Heart left ventricle (tissue), 16 donors: ENCODE measurements at regions not wholly inside any gene's neighbourhood (a gene's known extent, or its start where the extent isn't known, plus 50 kb on each side); places are given as distances from the start of the nearest gene placed in this dataset.

Source experiments
- ATAC-seq, 4 donors: fragments of 200-7000 bp; cut with Tn5 transposase; one replicate each; pipeline ENCODE4 v1.9.1; 2020 to 2022; ENCODE audit warnings: moderate library complexity in 4 of 4, mild to moderate bottlenecking in 3 of 4, moderate number of reproducible peaks in 1 of 4
- DNase-seq, 5 donors: peaks; one replicate each; pipeline ENCODE4 v3.0.0-alpha.2; 2020
- H3K27ac ChIP-seq, 12 donors: fragments of 200-600 bp; sonication (generic) in 4 of 12; one replicate each; pipeline versions ENCODE4 v1.5.0 to v1.8.0; 2016 to 2022; ENCODE audit warnings: mild to moderate bottlenecking in 2 of 12
- H3K27me3 ChIP-seq, 9 donors: fragments of 200-600 bp; sonication (generic) in 2 of 9; one replicate each; pipeline versions ENCODE4 v1.5.1 to v1.8.0; 2016 to 2022; ENCODE audit warnings: mild to moderate bottlenecking in 3 of 9
- H3K36me3 ChIP-seq, 9 donors: fragments of 200-600 bp; sonication (generic) in 2 of 9; one replicate each; pipeline versions ENCODE4 v1.5.0 to v1.8.0; 2018 to 2022; ENCODE audit warnings: mild to moderate bottlenecking in 2 of 9
- H3K4me1 ChIP-seq, 12 donors: fragments of 200-600 bp; sonication (generic) in 4 of 12; one replicate each; pipeline versions ENCODE4 v1.5.0 to v1.8.0; 2016 to 2022; ENCODE audit warnings: mild to moderate bottlenecking in 3 of 12
- H3K4me3 ChIP-seq, 12 donors: fragments of 200-600 bp; sonication (generic) in 4 of 12; one replicate each; pipeline versions ENCODE4 v1.5.0 to v1.8.0; 2017 to 2022; ENCODE audit warnings: mild to moderate bottlenecking in 9 of 12, moderate library complexity in 4 of 12
- H3K9me3 ChIP-seq, 12 donors: fragments of 200-600 bp; sonication (generic) in 4 of 12; one replicate each; pipeline versions ENCODE4 v1.5.0 to v1.8.0; 2016 to 2022; ENCODE audit warnings: mild to moderate bottlenecking in 1 of 12
- POLR2A ChIP-seq, 2 donors: fragments of 450-650 bp; IDR thresholded peaks; one replicate each; pipeline ENCODE4 v1.6.1; 2017; ENCODE audit warnings: antibody characterized with exemption in 2 of 2, mild to moderate bottlenecking in 2 of 2, moderate library complexity in 2 of 2
- WGBS, 4 donors: extraction: QIAGEN DNeasy Blood & Tissue Kit in 2 of 4; methylation state at CpG; one replicate each; pipeline versions ENCODE4 v1.1.5 to v1.1.7; 2013 to 2018; 5-methylcytosine and 5-hydroxymethylcytosine counted together
- intact Hi-C, 10 donors: fragments of 100-400 bp; cut with DNase I; formaldehyde crosslinking; loops; one replicate each; pipeline versions ENCODE4 v1.11.1 to v1.14.2; 2022
- TF ChIP-seq, protein P1 (sequence below), 12 donors: fragments of 200-600 bp; sonication (generic) in 4 of 12; IDR thresholded peaks; one replicate each; pipeline versions ENCODE4 v1.5.0 to v1.8.0; 2018 to 2022; ENCODE audit warnings: antibody characterized with exemption in 12 of 12, mild to moderate bottlenecking in 5 of 12
- donor health status: ischemic (EF 13 %, LVEDD 7.1; RV severe dilation, severe dysfunction).
- donor health status: healthy with polysubstance abuse.
- donor health status: DM: no; HTN: yes; CAD: no.
- donor health status: DM: no; HTN: no; CAD: no.
- donor health status: ischemic (EF 25% LVEDD 6.9; RV normal size, moderate dysfunction).
- donor health status: ischemic (EF 25% LVEDD 5.7; RV mildly dilated, moderate dysfunction).
- donor health status: healthy.
- donor health status: DM: yes; HTN: yes; CAD: no.
- donor health status: ischemic (EF 35%, LVEDD 5.7; RV mildly dilated, moderate dysfunction).
- donor health status: nonischemic (EF 11% LVEDD 7.7; RV severe dilation, severe dysfunction).
- donor health status: DM: yes; HTN: yes; CAD: no.
- donor health status: PGD.
- donor health status: ischemic (EF 29% LVEDD 5.4; RV normal size, mild dysfunction).
- donor health status: nonischemic (EF 23%, LVEDD 6.1; RV moderate dilation, normal function).

- DNase-seq (no peak), ATAC-seq (no peak)
- intact Hi-C loops, result no loop called here
- 96 to 97% (median 96%) methylated on average over 6 of the region's 6 CpGs for WGBS, 4 donors
- Histone ChIP-seq H3K4me1 (no peaks in the 10 kb centered on the region), H3K36me3 (peaks cover 0 to 12% (median 0%) of the 10 kb centered on the region in 9 donors), H3K27me3 (no peaks in the 10 kb centered on the region), H3K4me3 (no peak overlapping the region), H3K27ac (no peak overlapping the region), H3K9me3 (no peaks in the 10 kb centered on the region)
- TF ChIP-seq, protein P1, sequence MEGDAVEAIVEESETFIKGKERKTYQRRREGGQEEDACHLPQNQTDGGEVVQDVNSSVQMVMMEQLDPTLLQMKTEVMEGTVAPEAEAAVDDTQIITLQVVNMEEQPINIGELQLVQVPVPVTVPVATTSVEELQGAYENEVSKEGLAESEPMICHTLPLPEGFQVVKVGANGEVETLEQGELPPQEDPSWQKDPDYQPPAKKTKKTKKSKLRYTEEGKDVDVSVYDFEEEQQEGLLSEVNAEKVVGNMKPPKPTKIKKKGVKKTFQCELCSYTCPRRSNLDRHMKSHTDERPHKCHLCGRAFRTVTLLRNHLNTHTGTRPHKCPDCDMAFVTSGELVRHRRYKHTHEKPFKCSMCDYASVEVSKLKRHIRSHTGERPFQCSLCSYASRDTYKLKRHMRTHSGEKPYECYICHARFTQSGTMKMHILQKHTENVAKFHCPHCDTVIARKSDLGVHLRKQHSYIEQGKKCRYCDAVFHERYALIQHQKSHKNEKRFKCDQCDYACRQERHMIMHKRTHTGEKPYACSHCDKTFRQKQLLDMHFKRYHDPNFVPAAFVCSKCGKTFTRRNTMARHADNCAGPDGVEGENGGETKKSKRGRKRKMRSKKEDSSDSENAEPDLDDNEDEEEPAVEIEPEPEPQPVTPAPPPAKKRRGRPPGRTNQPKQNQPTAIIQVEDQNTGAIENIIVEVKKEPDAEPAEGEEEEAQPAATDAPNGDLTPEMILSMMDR (IDR thresholded peaks at IDR 0.05), result no peak
- no peak for TF ChIP-seq POLR2A (IDR thresholded peaks at IDR 0.05)
These were observed 129.3 kb upstream of the KIF26B start for GRCh38 chr1:245025525-245025924.

DNA sequence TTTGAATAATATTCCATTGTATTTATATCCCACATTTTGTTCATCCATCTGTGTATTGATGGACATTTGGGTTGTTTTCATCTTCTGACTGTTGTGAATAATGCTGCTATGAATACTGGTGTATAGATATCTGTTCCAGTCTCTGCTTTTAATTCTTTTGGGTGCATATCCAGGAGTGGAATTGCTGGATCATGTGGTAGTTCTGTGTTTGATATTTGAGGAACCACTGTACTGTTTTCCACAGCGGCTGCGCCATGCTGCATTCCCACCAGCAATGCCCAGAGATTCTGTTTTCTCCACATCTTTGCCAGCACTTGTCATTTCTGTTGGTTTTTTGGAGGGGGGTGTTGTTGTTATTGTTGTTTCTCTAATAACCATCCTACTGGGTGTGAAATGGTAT is 131.6 kb upstream of the KIF26B start:
- H3K27me3 ChIP-seq, result no peaks in the 10 kb centered on the region
- intact Hi-C loops, result no loop called here
- WGBS, 4 donors, result 97 to 100% (median 99%) methylated on average over 2 of the region's 2 CpGs
- no peaks in the 10 kb centered on the region for H3K9me3 ChIP-seq
- no peak for TF ChIP-seq POLR2A (IDR thresholded peaks at IDR 0.05)
- TF ChIP-seq, protein P1 (IDR thresholded peaks at IDR 0.05), result no peak
- peaks cover 0 to 12% (median 0%) of the 10 kb centered on the region in 12 donors for H3K4me1 ChIP-seq
- H3K27ac ChIP-seq, result no peak overlapping the region
- H3K4me3 ChIP-seq, result no peak overlapping the region
- DNase-seq (no peak), ATAC-seq (no peak)
- H3K36me3 ChIP-seq, result peaks cover 0 to 12% (median 0%) of the 10 kb centered on the region in 9 donors

GRCh38 chr1:245019910-245020486 is 134.8 kb upstream of the KIF26B start:
- Histone ChIP-seq H3K9me3 (no peaks in the 10 kb centered on the region), H3K4me3 (no peak overlapping the region), H3K4me1 (peaks cover 0 to 17% (median 0%) of the 10 kb centered on the region in 12 donors), H3K27me3 (no peaks in the 10 kb centered on the region), H3K36me3 (peaks cover 0 to 8% (median 0%) of the 10 kb centered on the region in 9 donors), H3K27ac (no peak overlapping the region)
- intact Hi-C loops, result no loop called here
- ATAC-seq (peak in 1 of 4 donors; percentile 29), DNase-seq (no peak)
- TF ChIP-seq POLR2A (IDR thresholded peaks at IDR 0.05), result no peak
- TF ChIP-seq, protein P1 (IDR thresholded peaks at IDR 0.05), result no peak
- WGBS, 4 donors, result 67 to 75% (median 72%) methylated on average over 6 of the region's 6 CpGs

- ATAC-seq (peak; percentile 64 to 80 (median 72)), DNase-seq (no peak)
- TF ChIP-seq, protein P1 (IDR thresholded peaks at IDR 0.05), result no peak
- no peak for TF ChIP-seq POLR2A (IDR thresholded peaks at IDR 0.05)
- intact Hi-C loops, result no loop called here
- no peak overlapping the region for H3K4me3 ChIP-seq
- no peaks in the 10 kb centered on the region for H3K9me3 ChIP-seq
- peaks cover 0 to 17% (median 0%) of the 10 kb centered on the region in 12 donors for H3K4me1 ChIP-seq
- peaks cover 0 to 3% (median 0%) of the 10 kb centered on the region in 9 donors for H3K36me3 ChIP-seq
- 47 to 63% (median 55%) methylated on average over 4 of the region's 4 CpGs for WGBS, 4 donors
- no peaks in the 10 kb centered on the region for H3K27me3 ChIP-seq
- H3K27ac ChIP-seq, result peak overlapping the region in 2 of 12 donors; percentile 15
These were observed 138.1 kb upstream of the KIF26B start for GRCh38 chr1:245016700-245017099.
